Activated effector memory CD4-positive, alpha-beta T cell treated with anti-CD3 and anti-CD28 coated beads, Interleukin-2, amount 50 U/mL, for 16 hours (primary cell): ENCODE measurements at regions not wholly inside any gene's neighbourhood (a gene's known extent, or its start where the extent isn't known, plus 50 kb on each side); places are given as distances from the start of the nearest gene placed in this dataset.
"Not testable (repeated sequence)": the region's sequence is repeated elsewhere in the genome, so short reads cannot be mapped to it uniquely, and the experiment has no call there.

ENCODE experiments used
- DNase-seq: peaks from one replicate; pipeline ENCODE4 v3.0.0-alpha.2; 2020

GRCh38 chr3:86887876-86888275 lies 103.1 kb downstream of the VGLL3 start:
- DNase-seq: no peak

GRCh38 chr3:86880066-86880465 lies 110.9 kb downstream of the VGLL3 start:
- no peak for DNase-seq

- not testable (repeated sequence) for DNase-seq
These were observed 114.3 kb downstream of the VGLL3 start for GRCh38 chr3:86876504-86877181.

GRCh38 chr3:86874790-86875189 lies 116.2 kb downstream of the VGLL3 start:
- DNase-seq: not testable (repeated sequence)

GRCh38 chr3:86869566-86869965 lies 121.4 kb downstream of the VGLL3 start:
- DNase-seq: no peak

GRCh38 chr3:86867982-86868381 lies 123.0 kb downstream of the VGLL3 start:
- DNase-seq: no peak

GRCh38 chr3:86865506-86865905 lies 125.4 kb downstream of the VGLL3 start:
- DNase-seq: no peak

- DNase-seq: no peak
These were observed 134.2 kb downstream of the VGLL3 start for GRCh38 chr3:86856711-86857110.

- no peak for DNase-seq
These were observed 141.0 kb downstream of the VGLL3 start for GRCh38 chr3:86849991-86850390.

GRCh38 chr3:86845726-86846125 lies 145.2 kb downstream of the VGLL3 start:
- no peak for DNase-seq

GRCh38 chr3:86838927-86839326 lies 152.0 kb downstream of the VGLL3 start:
- no peak for DNase-seq

- no peak for DNase-seq
These were observed 153.1 kb downstream of the VGLL3 start for GRCh38 chr3:86837871-86838270.

GRCh38 chr3:86830566-86830965 lies 160.4 kb downstream of the VGLL3 start:
- no peak for DNase-seq

GRCh38 chr3:86828751-86829150 lies 162.2 kb downstream of the VGLL3 start:
- DNase-seq: no peak

GRCh38 chr3:86827582-86827981 lies 163.4 kb downstream of the VGLL3 start:
- not testable (repeated sequence) for DNase-seq

- no peak for DNase-seq
These were observed 164.7 kb downstream of the VGLL3 start for GRCh38 chr3:86826292-86826691.

- no peak for DNase-seq
These were observed 175.1 kb downstream of the VGLL3 start for GRCh38 chr3:86815880-86816279.

GRCh38 chr3:86814918-86815655 lies 175.9 kb downstream of the VGLL3 start:
- no peak for DNase-seq

GRCh38 chr3:86814321-86814720 lies 176.6 kb downstream of the VGLL3 start:
- no peak for DNase-seq

GRCh38 chr3:86801921-86802320 lies 189.0 kb downstream of the VGLL3 start:
- DNase-seq: no peak

GRCh38 chr3:86801066-86801465 lies 189.9 kb downstream of the VGLL3 start:
- DNase-seq: no peak

- no peak for DNase-seq
These were observed 190.8 kb downstream of the VGLL3 start for GRCh38 chr3:86800116-86800515.

- no peak for DNase-seq
These were observed 193.0 kb downstream of the VGLL3 start for GRCh38 chr3:86797946-86798345.

- DNase-seq: no peak
These were observed 196.4 kb downstream of the VGLL3 start for GRCh38 chr3:86794361-86795065.
